ENCODE measurements at regions not wholly inside any gene's neighbourhood (a gene's known extent, or its start where the extent isn't known, plus 50 kb on each side); places are given as distances from the start of the nearest gene placed in this dataset.
"Not testable (repeated sequence)": the region's sequence is repeated elsewhere in the genome, so short reads cannot be mapped to it uniquely, and the experiment has no call there.

DNA sequence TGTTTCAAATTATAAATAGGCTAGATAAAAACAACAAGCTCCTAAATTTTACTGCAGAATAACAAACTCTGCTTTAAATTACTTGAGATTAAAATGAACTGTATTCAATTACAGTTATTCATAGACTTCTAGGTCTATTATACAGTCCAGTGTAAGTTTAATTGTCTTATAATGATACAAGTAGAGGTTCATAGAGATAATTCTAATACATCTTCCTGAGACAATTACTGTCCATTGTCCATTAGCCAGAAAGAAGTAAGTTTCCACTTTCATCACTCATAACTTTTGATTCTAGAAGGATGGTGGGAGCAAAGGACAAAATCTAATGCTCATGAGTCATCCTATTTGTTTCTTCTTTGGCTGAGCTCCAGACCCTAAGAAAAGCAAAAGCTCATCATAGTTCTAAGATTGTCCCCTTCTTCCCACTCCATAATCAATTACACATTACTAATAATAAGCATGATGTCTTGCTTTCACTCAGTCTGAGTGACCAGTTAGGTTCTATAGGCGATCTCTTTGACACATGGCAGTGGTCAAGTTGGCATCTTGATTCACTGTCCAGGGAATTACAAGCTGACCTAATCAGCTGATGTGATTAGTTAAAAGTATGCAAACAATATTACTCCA lies 502.5 kb upstream of the IZUMO3 start:
- ATAC-seq (no peak), DNase-seq (ENCODE audit: low spot score in 2 of 2) (no peak)
- Mint-ChIP-seq H3K36me3 (peaks cover 0 to 16% of the 10 kb centered on the region in 2 donors), H3K9me3 (peaks cover 18 to 19% of the 10 kb centered on the region in 2 donors), H3K27ac (no peak overlapping the region)

- Mint-ChIP-seq H3K9me3 (peaks cover 29 to 31% of the 10 kb centered on the region in 2 donors), H3K36me3 (peaks cover 0 to 23% of the 10 kb centered on the region in 2 donors)
- not testable (repeated sequence) for DNase-seq (ENCODE audit: low spot score in 2 of 2); H3K27ac Mint-ChIP-seq; ATAC-seq
Measured at GRCh38 chr9:25045469-25045868, 499.8 kb upstream of the IZUMO3 start.

- peaks cover 6 to 10% of the 10 kb centered on the region in 2 donors for H3K36me3 Mint-ChIP-seq
- DNase-seq (ENCODE audit: low spot score in 2 of 2) (no peak), ATAC-seq (no peak)
- H3K27ac Mint-ChIP-seq: no peak overlapping the region
- H3K9me3 Mint-ChIP-seq: peaks cover 11 to 14% of the 10 kb centered on the region in 2 donors
Measured at GRCh38 chr9:25029743-25030142, 484.0 kb upstream of the IZUMO3 start.

GRCh38 chr9:25025686-25026085 lies 480.0 kb upstream of the IZUMO3 start:
- no peak for DNase-seq (ENCODE audit: low spot score in 2 of 2)
- H3K36me3 Mint-ChIP-seq: peaks cover 10 to 41% of the 10 kb centered on the region in 2 donors
- ATAC-seq: no peak
- peaks cover 23 to 38% of the 10 kb centered on the region in 2 donors for H3K9me3 Mint-ChIP-seq
- no peak overlapping the region for H3K27ac Mint-ChIP-seq

DNA sequence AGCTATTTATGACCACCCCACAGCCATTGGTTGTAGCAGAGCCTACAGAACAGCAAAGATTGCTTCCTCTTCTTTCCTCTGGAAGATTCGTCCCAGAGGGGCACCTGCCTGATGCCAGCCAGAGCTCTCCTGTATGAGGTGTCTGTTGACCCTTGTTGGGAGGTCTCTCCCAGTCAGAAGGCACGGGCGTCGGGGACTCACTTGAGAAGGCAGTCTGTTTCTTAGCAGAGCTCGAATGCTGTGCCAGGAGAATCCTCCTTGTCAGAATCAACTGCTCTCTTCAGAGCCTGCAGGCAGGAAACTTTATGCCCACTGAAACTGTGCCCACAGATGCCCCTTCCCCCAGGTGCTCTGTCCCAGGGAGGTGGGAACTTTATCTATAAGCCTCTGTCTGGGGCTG lies 479.5 kb upstream of the IZUMO3 start:
- Mint-ChIP-seq H3K27ac (no peak overlapping the region), H3K36me3 (peaks cover 10 to 46% of the 10 kb centered on the region in 2 donors), H3K9me3 (peaks cover 28 to 42% of the 10 kb centered on the region in 2 donors)
- ATAC-seq (no peak), DNase-seq (ENCODE audit: low spot score in 2 of 2) (no peak)

DNA sequence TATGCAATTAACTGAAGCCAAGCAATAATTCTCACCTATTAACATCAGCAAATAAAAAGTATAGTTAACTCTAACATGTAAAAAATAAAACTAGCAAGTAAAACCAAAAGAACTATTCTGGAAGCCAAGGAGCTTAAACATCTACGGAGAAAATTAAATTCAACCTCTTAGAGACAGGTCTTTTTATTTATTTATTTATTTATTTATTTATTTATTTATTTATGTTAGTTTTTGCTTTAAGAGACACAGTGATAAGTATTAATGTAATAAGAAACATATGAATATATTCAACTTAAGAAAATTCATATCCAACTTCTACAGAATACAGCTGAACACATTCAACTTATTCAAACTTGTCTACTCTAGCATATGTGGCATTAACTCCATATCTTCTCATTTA lies 472.1 kb upstream of the IZUMO3 start:
- H3K27ac Mint-ChIP-seq: no peak overlapping the region
- ATAC-seq (no peak), DNase-seq (ENCODE audit: low spot score in 2 of 2) (no peak)
- peaks cover 0 to 27% of the 10 kb centered on the region in 2 donors for H3K36me3 Mint-ChIP-seq
- H3K9me3 Mint-ChIP-seq: peaks cover 32 to 38% of the 10 kb centered on the region in 2 donors

DNA sequence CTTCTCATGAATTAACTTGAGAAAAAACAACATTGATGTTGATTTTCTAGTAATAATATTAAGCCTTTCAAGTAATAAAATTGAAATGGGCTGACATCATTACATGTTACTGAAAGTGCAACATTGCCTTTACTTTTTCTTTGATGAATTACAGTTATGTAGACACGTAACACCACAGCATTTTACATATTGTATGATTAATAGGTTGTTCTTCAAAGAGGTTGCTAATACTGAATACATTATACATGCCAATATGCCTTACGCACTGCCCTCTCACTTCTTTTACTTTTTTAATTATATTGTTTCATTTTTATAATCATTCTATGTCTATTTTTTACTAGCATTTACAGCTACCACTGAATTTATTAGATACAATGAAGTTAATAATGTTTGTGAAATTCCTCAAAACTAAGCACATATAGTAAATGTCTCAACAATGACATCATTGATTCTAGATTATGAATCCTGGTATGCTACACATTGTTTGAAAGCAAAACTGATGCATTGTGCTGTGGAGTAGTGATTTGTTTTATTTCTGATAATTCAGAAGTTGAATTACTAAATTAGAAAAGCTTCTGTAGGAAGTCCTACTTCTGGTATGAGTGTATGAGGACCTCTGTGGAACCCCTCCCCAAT lies 464.4 kb upstream of the IZUMO3 start:
- peaks cover 4 to 24% of the 10 kb centered on the region in 2 donors for H3K9me3 Mint-ChIP-seq
- ATAC-seq (no peak), DNase-seq (ENCODE audit: low spot score in 2 of 2) (no peak)
- no peak overlapping the region for H3K27ac Mint-ChIP-seq
- H3K36me3 Mint-ChIP-seq: no peaks in the 10 kb centered on the region

DNA sequence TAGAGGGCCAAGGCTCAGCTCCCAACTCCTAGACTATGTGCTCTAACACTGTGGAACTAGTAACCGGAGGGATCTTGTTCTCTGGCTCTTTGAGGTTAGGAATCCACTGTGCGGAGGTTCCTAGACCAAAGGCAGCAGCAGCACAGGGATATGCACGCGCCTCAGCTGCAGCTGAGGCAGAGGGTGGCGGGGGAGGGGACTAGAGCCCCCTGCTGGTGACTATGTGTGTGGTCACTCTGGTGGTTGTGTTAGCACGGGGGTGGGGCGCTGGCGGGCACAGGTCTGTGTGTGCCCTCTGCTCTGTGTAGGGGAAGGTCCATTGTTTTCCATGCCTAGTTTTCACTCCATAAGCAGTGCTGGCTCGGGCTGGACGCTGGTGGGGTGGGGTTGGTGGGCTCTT lies 458.0 kb upstream of the IZUMO3 start:
- no peak for ATAC-seq
- DNase-seq (ENCODE audit: low spot score in 2 of 2): no peak
- Mint-ChIP-seq H3K27ac (no peak overlapping the region), H3K36me3 (peaks cover 0 to 4% of the 10 kb centered on the region in 2 donors), H3K9me3 (peaks cover 31 to 37% of the 10 kb centered on the region in 2 donors)

- ATAC-seq: no peak
- no peak overlapping the region for H3K27ac Mint-ChIP-seq
- DNase-seq (ENCODE audit: low spot score in 2 of 2): no peak
- H3K36me3 Mint-ChIP-seq: no peaks in the 10 kb centered on the region
- H3K9me3 Mint-ChIP-seq: peaks cover 20 to 27% of the 10 kb centered on the region in 2 donors
Measured at GRCh38 chr9:24986331-24986730, 440.6 kb upstream of the IZUMO3 start.

DNA sequence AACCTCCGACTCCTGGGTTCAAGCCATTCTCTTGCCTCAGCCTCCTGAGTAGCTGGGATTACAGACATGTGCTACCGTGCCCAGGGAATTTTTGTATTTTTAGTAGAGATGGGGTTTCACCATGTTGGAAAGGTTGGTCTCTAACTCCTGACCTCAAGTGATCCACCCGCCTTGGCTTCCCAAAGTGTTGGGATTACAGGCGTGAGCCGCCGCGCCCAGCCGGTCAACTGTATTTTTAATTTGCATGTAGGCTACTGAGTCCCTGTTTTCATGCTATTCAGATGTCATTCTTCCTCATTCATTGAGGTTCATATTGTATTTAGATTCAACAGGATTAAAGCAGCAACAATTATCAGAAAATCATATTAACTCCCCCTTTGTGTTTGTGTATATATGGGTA lies 425.1 kb upstream of the IZUMO3 start:
- ATAC-seq; H3K27ac Mint-ChIP-seq; H3K36me3 Mint-ChIP-seq; DNase-seq (ENCODE audit: low spot score in 2 of 2): not testable (repeated sequence)
- H3K9me3 Mint-ChIP-seq: peaks cover 22 to 37% of the 10 kb centered on the region in 2 donors

DNA sequence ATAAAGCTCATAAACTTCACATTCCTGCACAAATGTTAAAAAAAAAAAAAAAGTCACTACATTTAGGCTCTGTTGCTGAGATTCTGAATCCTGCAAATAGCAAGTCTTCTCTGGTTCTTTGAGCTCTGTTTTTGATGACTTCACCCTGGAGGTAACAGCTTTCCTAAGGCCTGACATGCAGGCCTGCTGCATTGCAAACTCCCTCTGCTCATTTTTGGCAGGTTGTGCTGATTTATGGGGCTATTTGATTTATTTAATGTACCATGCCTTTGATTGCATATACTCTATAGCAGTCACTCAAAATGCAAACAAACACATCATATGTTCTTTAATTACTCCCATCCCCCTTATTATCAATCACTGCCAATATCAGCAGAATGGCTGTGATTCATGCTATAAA lies 416.1 kb upstream of the IZUMO3 start:
- Mint-ChIP-seq H3K36me3 (peaks cover 0 to 4% of the 10 kb centered on the region in 2 donors), H3K27ac (no peak overlapping the region), H3K9me3 (peaks cover 26 to 29% of the 10 kb centered on the region in 2 donors)
- ATAC-seq: no peak
- no peak for DNase-seq (ENCODE audit: low spot score in 2 of 2)

- H3K27ac Mint-ChIP-seq: no peak overlapping the region
- DNase-seq (ENCODE audit: low spot score in 2 of 2) (no peak), ATAC-seq (no peak)
- H3K36me3 Mint-ChIP-seq: no peaks in the 10 kb centered on the region
- peaks cover 9 to 11% of the 10 kb centered on the region in 2 donors for H3K9me3 Mint-ChIP-seq
Measured at GRCh38 chr9:24953070-24953469, 407.4 kb upstream of the IZUMO3 start.

- no peak for DNase-seq (ENCODE audit: low spot score in 2 of 2)
- H3K36me3 Mint-ChIP-seq: no peaks in the 10 kb centered on the region
- H3K27ac Mint-ChIP-seq: no peak overlapping the region
- ATAC-seq: no peak
- H3K9me3 Mint-ChIP-seq: peaks cover 24 to 26% of the 10 kb centered on the region in 2 donors
Measured at GRCh38 chr9:24939109-24939850, 393.6 kb upstream of the IZUMO3 start.

- H3K27ac Mint-ChIP-seq: no peak overlapping the region
- DNase-seq (ENCODE audit: low spot score in 2 of 2): no peak
- no peak for ATAC-seq
- no peaks in the 10 kb centered on the region for H3K36me3 Mint-ChIP-seq
- peaks cover 10 to 14% of the 10 kb centered on the region in 2 donors for H3K9me3 Mint-ChIP-seq
Measured at GRCh38 chr9:24936117-24936516, 390.4 kb upstream of the IZUMO3 start.

- H3K9me3 Mint-ChIP-seq: peaks cover 10 to 13% of the 10 kb centered on the region in 2 donors
- no peaks in the 10 kb centered on the region for H3K36me3 Mint-ChIP-seq
- DNase-seq (ENCODE audit: low spot score in 2 of 2) (no peak), ATAC-seq (no peak)
- no peak overlapping the region for H3K27ac Mint-ChIP-seq
Measured at GRCh38 chr9:24932785-24933184, 387.1 kb upstream of the IZUMO3 start.

DNA sequence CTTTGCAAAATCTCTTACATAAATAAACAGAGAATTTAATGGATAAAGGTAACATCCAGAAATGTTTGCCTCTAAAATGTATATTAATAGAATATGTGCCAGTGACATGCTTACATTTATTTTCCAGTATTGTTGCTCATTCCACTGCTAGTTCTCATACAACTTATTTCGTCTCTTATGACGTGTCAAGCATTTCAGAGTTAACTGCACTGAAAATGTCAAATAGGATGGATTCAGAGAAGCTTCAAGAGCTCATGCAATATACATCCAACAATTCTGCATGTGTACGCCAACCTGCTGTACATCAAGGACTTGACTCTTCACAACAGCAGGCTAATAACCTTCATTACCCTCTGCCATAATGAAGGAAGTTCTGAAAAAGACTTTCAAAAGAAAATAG lies 386.2 kb upstream of the IZUMO3 start:
- Mint-ChIP-seq H3K36me3 (no peaks in the 10 kb centered on the region), H3K27ac (no peak overlapping the region), H3K9me3 (peaks cover 10 to 13% of the 10 kb centered on the region in 2 donors)
- ATAC-seq (no peak), DNase-seq (ENCODE audit: low spot score in 2 of 2) (no peak)

GRCh38 chr9:24912767-24913166 lies 367.1 kb upstream of the IZUMO3 start:
- H3K27ac Mint-ChIP-seq: no peak overlapping the region
- H3K9me3 Mint-ChIP-seq: peaks cover 17 to 27% of the 10 kb centered on the region in 2 donors
- ATAC-seq: no peak
- no peak for DNase-seq (ENCODE audit: low spot score in 2 of 2)
- H3K36me3 Mint-ChIP-seq: peaks cover 0 to 6% of the 10 kb centered on the region in 2 donors
